ENCODE measurements at regions not wholly inside any gene's neighbourhood (a gene's known extent, or its start where the extent isn't known, plus 50 kb on each side); places are given as distances from the start of the nearest gene placed in this dataset.
"Not testable (repeated sequence)": the region's sequence is repeated elsewhere in the genome, so short reads cannot be mapped to it uniquely, and the experiment has no call there.

- DNase-seq: no peak
These were observed 158.3 kb upstream of the WSCD1 start for GRCh38 chr17:5911919-5912318.

- no peak for DNase-seq
These were observed 157.1 kb upstream of the WSCD1 start for GRCh38 chr17:5913032-5913531.

GRCh38 chr17:5913641-5914040 lies 156.5 kb upstream of the WSCD1 start:
- no peak for DNase-seq

GRCh38 chr17:5915337-5915736 lies 154.8 kb upstream of the WSCD1 start:
- no peak for DNase-seq

- no peak for DNase-seq
These were observed 151.1 kb upstream of the WSCD1 start for GRCh38 chr17:5919089-5919488.

- no peak for DNase-seq
These were observed 148.5 kb upstream of the WSCD1 start for GRCh38 chr17:5921512-5922282.

- no peak for DNase-seq
These were observed 147.7 kb upstream of the WSCD1 start for GRCh38 chr17:5922476-5922875.

GRCh38 chr17:5929721-5930120 lies 140.5 kb upstream of the WSCD1 start:
- DNase-seq: no peak

- not testable (repeated sequence) for DNase-seq
These were observed 139.6 kb upstream of the WSCD1 start for GRCh38 chr17:5930555-5930954.

- no peak for DNase-seq
These were observed 138.6 kb upstream of the WSCD1 start for GRCh38 chr17:5931616-5932015.

GRCh38 chr17:5933430-5933829 lies 136.7 kb upstream of the WSCD1 start:
- DNase-seq: no peak

- DNase-seq: no peak
These were observed 128.9 kb upstream of the WSCD1 start for GRCh38 chr17:5941258-5941657.

- DNase-seq: no peak
These were observed 127.5 kb upstream of the WSCD1 start for GRCh38 chr17:5942687-5943086.

- DNase-seq: no peak
These were observed 126.9 kb upstream of the WSCD1 start for GRCh38 chr17:5943232-5943631.

- no peak for DNase-seq
These were observed 126.2 kb upstream of the WSCD1 start for GRCh38 chr17:5943982-5944381.

GRCh38 chr17:5947701-5948180 lies 122.4 kb upstream of the WSCD1 start:
- DNase-seq: no peak

GRCh38 chr17:5948811-5949210 lies 121.4 kb upstream of the WSCD1 start:
- no peak for DNase-seq

GRCh38 chr17:5950878-5951277 lies 119.3 kb upstream of the WSCD1 start:
- DNase-seq: no peak

GRCh38 chr17:5951912-5952311 lies 118.3 kb upstream of the WSCD1 start:
- DNase-seq: no peak

GRCh38 chr17:5952518-5952917 lies 117.7 kb upstream of the WSCD1 start:
- DNase-seq: no peak

GRCh38 chr17:5955764-5956163 lies 114.4 kb upstream of the WSCD1 start:
- DNase-seq: no peak

GRCh38 chr17:5958850-5959249 lies 111.3 kb upstream of the WSCD1 start:
- no peak for DNase-seq

GRCh38 chr17:5962371-5962770 lies 107.8 kb upstream of the WSCD1 start:
- no peak for DNase-seq

GRCh38 chr17:5971969-5972368 lies 98.2 kb upstream of the WSCD1 start:
- no peak for DNase-seq

- DNase-seq: no peak
These were observed 96.8 kb upstream of the WSCD1 start for GRCh38 chr17:5973410-5973809.
